Heart right ventricle (tissue), 16 donors: ENCODE measurements at regions not wholly inside any gene's neighbourhood (a gene's known extent, or its start where the extent isn't known, plus 50 kb on each side); places are given as distances from the start of the nearest gene placed in this dataset.

Source experiments
- ATAC-seq, 8 donors: fragments of 200-7000 bp; cut with Tn5 transposase; one replicate each; pipeline ENCODE4 v1.9.1; 2020; ENCODE audit warnings: mild to moderate bottlenecking in 8 of 8, moderate library complexity in 8 of 8, moderate number of reproducible peaks in 1 of 8
- DNase-seq, 2 donors: peaks; one replicate each; pipeline ENCODE4 v3.0.0-alpha.2; 2020
- H3K27ac ChIP-seq, 10 donors: fragments of 200-600 bp; sonication (generic) in 2 of 10; one replicate each; pipeline versions ENCODE4 v1.5.0 to v1.8.0; 2020 to 2022; ENCODE audit warnings: mild to moderate bottlenecking in 3 of 10
- H3K27me3 ChIP-seq, 7 donors: fragments of 200-600 bp; one replicate each; pipeline ENCODE4 v1.8.0; 2021 to 2022; ENCODE audit warnings: mild to moderate bottlenecking in 2 of 7
- H3K36me3 ChIP-seq, 9 donors: fragments of 200-600 bp; sonication (generic) in 1 of 9; one replicate each; pipeline versions ENCODE4 v1.5.0 to v1.8.0; 2020 to 2022; ENCODE audit warnings: mild to moderate bottlenecking in 2 of 9
- H3K4me1 ChIP-seq, 9 donors: fragments of 200-600 bp; sonication (generic) in 1 of 9; one replicate each; pipeline versions ENCODE4 v1.5.0 to v1.8.0; 2020 to 2022; ENCODE audit warnings: mild to moderate bottlenecking in 4 of 9
- H3K4me3 ChIP-seq, 10 donors: fragments of 200-600 bp; sonication (generic) in 2 of 10; one replicate each; pipeline versions ENCODE4 v1.5.0 to v1.8.0; 2020 to 2022; ENCODE audit warnings: mild to moderate bottlenecking in 7 of 10, moderate library complexity in 2 of 10
- H3K9me3 ChIP-seq, 11 donors: fragments of 200-600 bp in 10 of 11; sonication (generic) in 2 of 11; one replicate each; pipeline versions ENCODE4 v1.5.0 to v1.8.0; 2013 to 2022; ENCODE audit warnings: mild to moderate bottlenecking in 2 of 11, control low read depth in 1 of 11, moderate library complexity in 1 of 11
- CTCF ChIP-seq, 9 donors: fragments of 200-600 bp; sonication (generic) in 2 of 9; IDR thresholded peaks; one replicate each; pipeline versions ENCODE4 v1.5.0 to v1.8.0; 2021 to 2022; ENCODE audit warnings: antibody characterized with exemption in 9 of 9, mild to moderate bottlenecking in 5 of 9, moderate library complexity in 1 of 9
- WGBS, 2 donors: extraction: QIAGEN DNeasy Blood & Tissue Kit; methylation state at CpG; one replicate each; pipeline ENCODE4 v1.1.7; 2013; ENCODE audit warnings: inconsistent platforms in 1 of 2; 5-methylcytosine and 5-hydroxymethylcytosine counted together
- intact Hi-C, 10 donors: fragments of 100-400 bp; cut with DNase I; formaldehyde crosslinking; loops; one replicate each; pipeline versions ENCODE4 v1.11.1 to v1.14.2; 2022
- donor health status: Arrhythmogenic right ventricular cardiomyopathy.
- donor health status: ischemic (EF 13 %, LVEDD 7.1; RV severe dilation, severe dysfunction).
- donor health status: healthy with polysubstance abuse.
- donor health status: DM: no; HTN: yes; CAD: no.
- donor health status: DM: no; HTN: no; CAD: no.
- donor health status: ischemic (EF 25% LVEDD 6.9; RV normal size, moderate dysfunction).
- donor health status: ischemic (EF 25% LVEDD 5.7; RV mildly dilated, moderate dysfunction).
- donor health status: healthy.
- donor health status: DM: yes; HTN: yes; CAD: no.
- donor health status: Ischemic cardiomyopathy.
- donor health status: ischemic (EF 35%, LVEDD 5.7; RV mildly dilated, moderate dysfunction).
- donor health status: nonischemic (EF 11% LVEDD 7.7; RV severe dilation, severe dysfunction).
- donor health status: DM: yes; HTN: yes; CAD: no.
- donor health status: PGD.
- donor health status: ischemic (EF 29% LVEDD 5.4; RV normal size, mild dysfunction).
- donor health status: nonischemic (EF 23%, LVEDD 6.1; RV moderate dilation, normal function).

- WGBS, 2 donors = 91% methylated on average over 1 of the region's 1 CpG
- TF ChIP-seq CTCF (IDR thresholded peaks at IDR 0.05) = no peak
- DNase-seq = no peak
- no peaks in the 10 kb centered on the region for H3K27me3 ChIP-seq
- intact Hi-C loops = loop anchor here in 1 of 10 donors (10.0 kb wide), 1 partner anchor 1159 kb away; no protein-coding TSS in a partner anchor
- no peak overlapping the region for H3K27ac ChIP-seq
- no peaks in the 10 kb centered on the region for H3K36me3 ChIP-seq
- no peaks in the 10 kb centered on the region for H3K4me1 ChIP-seq
- H3K4me3 ChIP-seq = no peak overlapping the region
- ATAC-seq = no peak
- peaks cover 0 to 3% (median 0%) of the 10 kb centered on the region in 11 donors for H3K9me3 ChIP-seq
These were observed 471.6 kb downstream of the PCDH20 start for GRCh38 chr13:60944016-60944415.

DNA sequence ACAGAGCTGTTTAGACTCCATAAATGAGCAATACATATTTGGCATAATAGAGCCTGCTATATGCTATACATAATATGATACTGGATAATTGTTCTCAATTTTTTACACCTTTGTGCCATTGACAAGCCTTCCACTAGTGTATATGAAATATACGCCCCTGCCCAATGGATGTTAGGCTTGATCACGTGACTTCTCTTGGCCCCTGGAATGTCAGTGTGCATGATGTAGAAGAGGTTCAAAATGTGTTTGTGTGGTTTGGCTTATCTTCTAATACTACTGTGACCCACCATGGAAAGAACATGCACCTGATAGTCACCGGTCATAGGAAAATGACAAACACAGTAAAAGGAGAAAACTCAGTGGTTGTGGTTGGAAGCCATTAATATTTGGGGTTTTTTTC lies 479.4 kb downstream of the PCDH20 start:
- intact Hi-C loops = no loop called here

DNA sequence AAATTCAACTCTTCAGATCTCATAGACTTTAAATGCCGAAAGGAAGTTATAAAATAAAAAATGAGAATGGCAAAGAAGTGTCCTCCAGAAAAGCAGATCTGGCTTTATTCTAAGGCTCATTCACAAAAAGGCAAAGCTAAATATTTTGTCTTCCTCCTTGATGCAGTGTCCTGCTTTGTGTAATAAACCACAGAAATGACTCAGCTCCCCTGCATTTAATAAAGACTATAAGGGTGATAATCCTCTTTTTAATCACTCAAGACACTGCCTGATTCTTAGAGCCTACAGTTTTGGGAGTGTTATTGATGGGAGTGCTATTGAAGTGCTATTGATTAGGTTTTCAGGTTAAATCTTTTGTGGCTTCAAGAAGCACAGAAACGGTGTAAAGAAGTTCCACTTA lies 482.0 kb downstream of the PCDH20 start:
- Histone ChIP-seq H3K4me3 (no peak overlapping the region), H3K9me3 (no peaks in the 10 kb centered on the region), H3K27ac (no peak overlapping the region), H3K4me1 (no peaks in the 10 kb centered on the region), H3K36me3 (no peaks in the 10 kb centered on the region), H3K27me3 (no peaks in the 10 kb centered on the region)
- no peak for TF ChIP-seq CTCF (IDR thresholded peaks at IDR 0.05)
- DNase-seq = no peak
- 70 to 87% methylated on average over 2 of the region's 2 CpGs for WGBS, 2 donors
- ATAC-seq = no peak
- intact Hi-C loops = no loop called here

More for the DNA sequence above, 479.4 kb downstream of the PCDH20 start:
- TF ChIP-seq CTCF (IDR thresholded peaks at IDR 0.05) = no peak
- Histone ChIP-seq H3K36me3 (no peaks in the 10 kb centered on the region), H3K27ac (no peak overlapping the region), H3K27me3 (no peaks in the 10 kb centered on the region), H3K9me3 (peaks cover 0 to 3% (median 0%) of the 10 kb centered on the region in 11 donors), H3K4me3 (no peak overlapping the region), H3K4me1 (no peaks in the 10 kb centered on the region)
- WGBS, 2 donors = 76 to 77% methylated on average over 3 of the region's 3 CpGs
- DNase-seq (no peak), ATAC-seq (no peak)

DNA sequence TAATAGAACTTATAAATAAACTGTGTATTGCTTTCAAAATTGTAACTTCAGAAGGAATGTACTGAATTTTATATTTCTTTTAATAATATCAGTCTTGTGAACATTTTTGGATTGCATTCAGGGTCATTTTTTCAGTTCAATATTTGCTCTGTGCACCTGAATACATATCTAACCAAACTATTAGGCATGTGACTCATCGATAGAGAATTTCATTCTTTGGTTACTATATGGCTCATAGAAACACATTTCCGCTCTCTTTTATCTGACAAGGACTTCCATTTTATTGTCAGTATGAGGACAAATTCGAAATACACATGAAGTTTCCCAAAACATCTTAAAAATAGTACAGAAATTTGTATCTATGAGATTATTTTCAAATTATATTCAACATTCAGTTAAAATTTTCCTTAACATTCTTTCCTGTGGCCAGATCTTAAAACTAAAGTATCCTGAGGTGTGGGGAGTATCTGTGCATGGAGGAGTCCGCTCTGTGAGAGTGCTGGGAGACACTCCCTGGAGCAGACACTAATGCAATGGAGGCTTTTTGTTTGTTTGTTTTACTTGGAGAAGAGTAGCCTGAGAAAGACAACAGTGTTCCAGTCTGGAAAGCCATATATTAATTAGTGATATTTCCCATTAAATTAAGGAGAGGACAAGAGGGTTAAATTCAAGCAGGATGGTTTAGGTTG lies 483.6 kb downstream of the PCDH20 start:
- WGBS, 2 donors = 66 to 78% methylated on average over 4 of the region's 4 CpGs
- no peak for ATAC-seq

More for the DNA sequence above, 483.6 kb downstream of the PCDH20 start:
- Histone ChIP-seq H3K27ac (no peak overlapping the region), H3K4me1 (no peaks in the 10 kb centered on the region), H3K36me3 (no peaks in the 10 kb centered on the region), H3K9me3 (no peaks in the 10 kb centered on the region), H3K4me3 (no peak overlapping the region), H3K27me3 (no peaks in the 10 kb centered on the region)
- DNase-seq = no peak
- intact Hi-C loops = no loop called here
- no peak for TF ChIP-seq CTCF (IDR thresholded peaks at IDR 0.05)
